ENCODE measurements at regions not wholly inside any gene's neighbourhood (a gene's known extent, or its start where the extent isn't known, plus 50 kb on each side); places are given as distances from the start of the nearest gene placed in this dataset.

- DNase-seq (ENCODE audit: low spot score) = no peak
- Histone ChIP-seq H3K9me3 (ENCODE audit: severe bottlenecking) (no peaks in the 10 kb centered on the region), H3K4me3 (ENCODE audit: severe bottlenecking) (no peak overlapping the region), H3K36me3 (ENCODE audit: low read depth) (no peaks in the 10 kb centered on the region), H3K4me1 (ENCODE audit: insufficient read depth, poor library complexity, severe bottlenecking) (no peaks in the 10 kb centered on the region), H3K27ac (ENCODE audit: poor library complexity, severe bottlenecking) (no peak overlapping the region), H3K27me3 (ENCODE audit: insufficient read depth, poor library complexity, severe bottlenecking) (no peaks in the 10 kb centered on the region)
- ATAC-seq (ENCODE audit: low read depth) = no peak
- no peak for TF ChIP-seq CTCF (IDR thresholded peaks at IDR 0.05; ENCODE audit: poor library complexity, severe bottlenecking)
Observed at GRCh38 chr14:98240376-98240775, 1031.6 kb downstream of the BCL11B start.

- H3K4me1 ChIP-seq (ENCODE audit: insufficient read depth, poor library complexity, severe bottlenecking) = no peaks in the 10 kb centered on the region
- no peaks in the 10 kb centered on the region for H3K9me3 ChIP-seq (ENCODE audit: severe bottlenecking)
- ATAC-seq (ENCODE audit: low read depth) (no peak), DNase-seq (ENCODE audit: low spot score) (no peak)
- H3K4me3 ChIP-seq (ENCODE audit: severe bottlenecking) = no peak overlapping the region
- H3K36me3 ChIP-seq (ENCODE audit: low read depth) = no peaks in the 10 kb centered on the region
- H3K27ac ChIP-seq (ENCODE audit: poor library complexity, severe bottlenecking) = no peak overlapping the region
- H3K27me3 ChIP-seq (ENCODE audit: insufficient read depth, poor library complexity, severe bottlenecking) = no peaks in the 10 kb centered on the region
- TF ChIP-seq CTCF (IDR thresholded peaks at IDR 0.05; ENCODE audit: poor library complexity, severe bottlenecking) = no peak
Observed at GRCh38 chr14:98242903-98243302, 1029.1 kb downstream of the BCL11B start.

GRCh38 chr14:98243332-98243731, 1028.7 kb downstream of the BCL11B start:
- TF ChIP-seq CTCF (IDR thresholded peaks at IDR 0.05; ENCODE audit: poor library complexity, severe bottlenecking) = no peak
- no peak for ATAC-seq (ENCODE audit: low read depth)
- H3K9me3 ChIP-seq (ENCODE audit: severe bottlenecking) = no peaks in the 10 kb centered on the region
- no peaks in the 10 kb centered on the region for H3K4me1 ChIP-seq (ENCODE audit: insufficient read depth, poor library complexity, severe bottlenecking)
- no peaks in the 10 kb centered on the region for H3K36me3 ChIP-seq (ENCODE audit: low read depth)
- DNase-seq (ENCODE audit: low spot score) = no peak
- no peak overlapping the region for H3K27ac ChIP-seq (ENCODE audit: poor library complexity, severe bottlenecking)
- no peaks in the 10 kb centered on the region for H3K27me3 ChIP-seq (ENCODE audit: insufficient read depth, poor library complexity, severe bottlenecking)
- no peak overlapping the region for H3K4me3 ChIP-seq (ENCODE audit: severe bottlenecking)

- DNase-seq (ENCODE audit: low spot score) = no peak
- Histone ChIP-seq H3K4me3 (ENCODE audit: severe bottlenecking) (no peak overlapping the region), H3K36me3 (ENCODE audit: low read depth) (no peaks in the 10 kb centered on the region), H3K27me3 (ENCODE audit: insufficient read depth, poor library complexity, severe bottlenecking) (no peaks in the 10 kb centered on the region), H3K27ac (ENCODE audit: poor library complexity, severe bottlenecking) (no peak overlapping the region), H3K4me1 (ENCODE audit: insufficient read depth, poor library complexity, severe bottlenecking) (no peaks in the 10 kb centered on the region), H3K9me3 (ENCODE audit: severe bottlenecking) (no peaks in the 10 kb centered on the region)
- no peak for TF ChIP-seq CTCF (IDR thresholded peaks at IDR 0.05; ENCODE audit: poor library complexity, severe bottlenecking)
- ATAC-seq (ENCODE audit: low read depth) = peak; percentile 46; the same call in 1 of the 3 replicates
Observed at GRCh38 chr14:98244162-98244948, 1027.6 kb downstream of the BCL11B start.

- Histone ChIP-seq H3K9me3 (ENCODE audit: severe bottlenecking) (no peaks in the 10 kb centered on the region), H3K36me3 (ENCODE audit: low read depth) (no peaks in the 10 kb centered on the region), H3K27ac (ENCODE audit: poor library complexity, severe bottlenecking) (no peak overlapping the region), H3K4me3 (ENCODE audit: severe bottlenecking) (no peak overlapping the region), H3K4me1 (ENCODE audit: insufficient read depth, poor library complexity, severe bottlenecking) (no peaks in the 10 kb centered on the region), H3K27me3 (ENCODE audit: insufficient read depth, poor library complexity, severe bottlenecking) (no peaks in the 10 kb centered on the region)
- ATAC-seq (ENCODE audit: low read depth) (no peak), DNase-seq (ENCODE audit: low spot score) (no peak)
- no peak for TF ChIP-seq CTCF (IDR thresholded peaks at IDR 0.05; ENCODE audit: poor library complexity, severe bottlenecking)
Observed at GRCh38 chr14:98244966-98245569, 1026.9 kb downstream of the BCL11B start.

Measured in RWPE2 (cell line).